IPS DF 6.9 (cell line): ENCODE measurements at regions not wholly inside any gene's neighbourhood (a gene's known extent, or its start where the extent isn't known, plus 50 kb on each side); places are given as distances from the start of the nearest gene placed in this dataset.
"Not testable (repeated sequence)": the region's sequence is repeated elsewhere in the genome, so short reads cannot be mapped to it uniquely, and the experiment has no call there.

Experiments
- DNase-seq: peaks from one replicate; pipeline ENCODE4 v3.0.0-alpha.2; 2013; ENCODE audit warnings: low read depth, low spot score
- H3K27ac ChIP-seq: one replicate; pipeline ENCODE4 v1.5.1; 2013; ENCODE audit warnings: low read length, control low read depth
- H3K27me3 ChIP-seq: 2 replicates; pipeline ENCODE4 v1.6.1; 2013; ENCODE audit warnings: mild to moderate bottlenecking, low read length; ENCODE audit not compliant: control insufficient read depth, insufficient read depth
- H3K36me3 ChIP-seq: 2 replicates; pipeline ENCODE4 v1.6.1; 2013; ENCODE audit warnings: low read length; ENCODE audit not compliant: control insufficient read depth, insufficient read depth
- H3K4me1 ChIP-seq: 2 replicates; pipeline ENCODE4 v1.6.1; 2013; ENCODE audit warnings: low read length; ENCODE audit not compliant: control insufficient read depth, insufficient read depth
- H3K4me3 ChIP-seq: 2 replicates; pipeline ENCODE4 v1.5.1; 2013; ENCODE audit warnings: mild to moderate bottlenecking, low read length
- H3K9me3 ChIP-seq: 2 replicates; pipeline ENCODE4 v1.6.1; 2013; ENCODE audit warnings: low read length, inconsistent platforms; ENCODE audit not compliant: control insufficient read depth, insufficient read depth
- WGBS: extraction: QIAGEN DNeasy Blood & Tissue Kit; methylation state at CpG from one replicate; pipeline ENCODE4 v1.1.7; 2013; ENCODE audit warnings: mixed read lengths, missing lambda C conversion rate; ENCODE audit not compliant: insufficient read length, insufficient coverage; 5-methylcytosine and 5-hydroxymethylcytosine counted together

- Histone ChIP-seq H3K4me3 (no peak overlapping the region), H3K27me3 (no peaks in the 10 kb centered on the region), H3K9me3 (peaks cover 16% of the 10 kb centered on the region), H3K36me3 (no peaks in the 10 kb centered on the region; the same call in 1 of the 2 replicates), H3K27ac (no peak overlapping the region), H3K4me1 (no peaks in the 10 kb centered on the region)
- DNase-seq = no peak
- no CpG with 5 or more reads among the region's 23 CpGs for WGBS
Measured at GRCh38 chr22:48628891-48629543, 1198.7 kb downstream of the BRD1 start.

GRCh38 chr22:48627966-48628365, 1199.7 kb downstream of the BRD1 start:
- WGBS = no CpG with 5 or more reads among the region's 12 CpGs
- no peak overlapping the region for H3K27ac ChIP-seq
- no peak for DNase-seq
- H3K36me3 ChIP-seq = no peaks in the 10 kb centered on the region; the same call in 1 of the 2 replicates
- H3K27me3 ChIP-seq = no peaks in the 10 kb centered on the region
- H3K4me3 ChIP-seq = no peak overlapping the region
- no peaks in the 10 kb centered on the region for H3K4me1 ChIP-seq
- peaks cover 16% of the 10 kb centered on the region for H3K9me3 ChIP-seq

GRCh38 chr22:48627203-48627602, 1200.5 kb downstream of the BRD1 start:
- WGBS = no CpG with 5 or more reads among the region's 17 CpGs
- Histone ChIP-seq H3K27ac (no peak overlapping the region), H3K9me3 (peaks cover 18% of the 10 kb centered on the region), H3K4me1 (no peaks in the 10 kb centered on the region), H3K4me3 (no peak overlapping the region), H3K36me3 (no peaks in the 10 kb centered on the region; the same call in 1 of the 2 replicates), H3K27me3 (no peaks in the 10 kb centered on the region)
- DNase-seq = no peak

GRCh38 chr22:48624401-48624800, 1203.3 kb downstream of the BRD1 start:
- peaks cover 21% of the 10 kb centered on the region for H3K9me3 ChIP-seq
- no peaks in the 10 kb centered on the region for H3K4me1 ChIP-seq
- no peaks in the 10 kb centered on the region for H3K36me3 ChIP-seq
- no peak for DNase-seq
- no peak overlapping the region for H3K4me3 ChIP-seq
- WGBS = no CpG with 5 or more reads among the region's 13 CpGs
- H3K27ac ChIP-seq = no peak overlapping the region
- no peaks in the 10 kb centered on the region for H3K27me3 ChIP-seq

- Histone ChIP-seq H3K4me1 (no peaks in the 10 kb centered on the region), H3K9me3 (peaks cover 25% of the 10 kb centered on the region), H3K36me3 (no peaks in the 10 kb centered on the region; the same call in 1 of the 2 replicates), H3K27ac (no peak overlapping the region), H3K27me3 (no peaks in the 10 kb centered on the region), H3K4me3 (no peak overlapping the region)
- WGBS = no CpG with 5 or more reads among the region's 55 CpGs
- no peak for DNase-seq
Measured at GRCh38 chr22:48622891-48623545, 1204.7 kb downstream of the BRD1 start.

GRCh38 chr22:48621085-48621484, 1206.6 kb downstream of the BRD1 start:
- Histone ChIP-seq H3K27ac (no peak overlapping the region), H3K27me3 (no peaks in the 10 kb centered on the region), H3K36me3 (no peaks in the 10 kb centered on the region; the same call in 1 of the 2 replicates), H3K4me1 (no peaks in the 10 kb centered on the region), H3K4me3 (no peak overlapping the region), H3K9me3 (peaks cover 30% of the 10 kb centered on the region)
- DNase-seq = no peak

- not testable (repeated sequence) for H3K4me3 ChIP-seq, H3K27ac ChIP-seq, H3K36me3 ChIP-seq, H3K4me1 ChIP-seq, DNase-seq, H3K27me3 ChIP-seq
- H3K9me3 ChIP-seq = peaks cover 29% of the 10 kb centered on the region
- no CpG with 5 or more reads among the region's 2 CpGs for WGBS
Measured at GRCh38 chr22:48620460-48620859, 1207.2 kb downstream of the BRD1 start.

GRCh38 chr22:48619721-48620120, 1208.0 kb downstream of the BRD1 start:
- H3K9me3 ChIP-seq = peaks cover 27% of the 10 kb centered on the region
- H3K4me1 ChIP-seq = no peaks in the 10 kb centered on the region
- H3K36me3 ChIP-seq = no peaks in the 10 kb centered on the region; the same call in 1 of the 2 replicates
- H3K27ac ChIP-seq = no peak overlapping the region
- no peaks in the 10 kb centered on the region for H3K27me3 ChIP-seq
- no peak for DNase-seq
- no peak overlapping the region for H3K4me3 ChIP-seq
- no CpG with 5 or more reads among the region's 20 CpGs for WGBS

GRCh38 chr22:48618326-48618725, 1209.3 kb downstream of the BRD1 start:
- H3K4me1 ChIP-seq = no peaks in the 10 kb centered on the region
- DNase-seq = no peak
- peaks cover 31% of the 10 kb centered on the region for H3K9me3 ChIP-seq
- no peaks in the 10 kb centered on the region; the same call in 1 of the 2 replicates for H3K36me3 ChIP-seq
- H3K27me3 ChIP-seq = no peaks in the 10 kb centered on the region
- H3K4me3 ChIP-seq = no peak overlapping the region
- no CpG with 5 or more reads among the region's 18 CpGs for WGBS
- no peak overlapping the region for H3K27ac ChIP-seq

GRCh38 chr22:48616656-48617055, 1211.0 kb downstream of the BRD1 start:
- no peaks in the 10 kb centered on the region for H3K4me1 ChIP-seq
- no peak overlapping the region for H3K27ac ChIP-seq
- H3K36me3 ChIP-seq = no peaks in the 10 kb centered on the region; the same call in 1 of the 2 replicates
- H3K4me3 ChIP-seq = no peak overlapping the region
- DNase-seq = no peak
- no CpG with 5 or more reads among the region's 13 CpGs for WGBS
- peaks cover 34% of the 10 kb centered on the region for H3K9me3 ChIP-seq
- no peaks in the 10 kb centered on the region for H3K27me3 ChIP-seq
